Caco-2 (cell line): ENCODE measurements at regions not wholly inside any gene's neighbourhood (a gene's known extent, or its start where the extent isn't known, plus 50 kb on each side); places are given as distances from the start of the nearest gene placed in this dataset.

Experiments used
- BruUV-seq: library from RNA; stranded (reverse); fragments of 400-500 nt; replicated peaks from 2 replicates; lab custom pipeline; 2021; lab: Mats Ljungman, UMichigan
- CTCF ChIA-PET: fragments of 300-600 bp; sonication (Branson Sonifier 250); formaldehyde crosslinking; loops from one replicate; lab custom pipeline; 2022; ENCODE audit warnings: antibody characterized with exemption; lab: Charles Lee
- POLR2A ChIA-PET: fragments of 300-600 bp; sonication (Branson Sonifier 250); formaldehyde crosslinking; loops from one replicate; lab custom pipeline; 2022; ENCODE audit warnings: antibody characterized with exemption; lab: Charles Lee
- DNase-seq, 2 experiments: peaks; one replicate each; pipeline versions ENCODE4 v3.0.0 to v3.0.0-alpha.2; 2020 to 2022
- H3K27me3 ChIP-seq: replicated peaks from 2 replicates; pipeline ENCODE4 v1.6.0; 2011; ENCODE audit warnings: low read length; ENCODE audit not compliant: control insufficient read depth, insufficient read depth
- H3K36me3 ChIP-seq: 2 replicates; pipeline ENCODE4 v1.5.1; 2011; ENCODE audit warnings: low read length; ENCODE audit not compliant: control insufficient read depth, insufficient read depth
- H3K4me1 ChIP-seq: fragments of 250-450 bp; sonication (Bioruptor Pico); 2 replicates; pipeline ENCODE4 v1.5.1; 2020; ENCODE audit warnings: mild to moderate bottlenecking
- H3K4me3 ChIP-seq: 2 replicates; pipeline ENCODE4 v1.5.1; 2011; ENCODE audit warnings: low read depth, mild to moderate bottlenecking, control low read depth, low read length
- H3K9me3 ChIP-seq: fragments of 250-450 bp; sonication (Bioruptor Pico); 2 replicates; pipeline ENCODE4 v1.5.1; 2020; ENCODE audit warnings: mild to moderate bottlenecking, moderate library complexity
- H3K27ac Mint-ChIP-seq: one replicate; pipeline ENCODE4 v1.8.0; 2022; ENCODE audit warnings: mixed read lengths; ENCODE audit not compliant: unreplicated experiment
- H3K27me3 Mint-ChIP-seq: one replicate; pipeline ENCODE4 v1.8.0; 2022; ENCODE audit warnings: mixed read lengths; ENCODE audit not compliant: insufficient read depth, unreplicated experiment
- H3K36me3 Mint-ChIP-seq: one replicate; pipeline ENCODE4 v1.8.0; 2022; ENCODE audit warnings: mild to moderate bottlenecking, mixed read lengths; ENCODE audit not compliant: insufficient read depth, unreplicated experiment
- H3K4me1 Mint-ChIP-seq: one replicate; pipeline ENCODE4 v1.8.0; 2022; ENCODE audit warnings: low read depth, mixed read lengths; ENCODE audit not compliant: unreplicated experiment
- H3K4me3 Mint-ChIP-seq: one replicate; pipeline ENCODE4 v1.8.0; 2022; ENCODE audit warnings: mild to moderate bottlenecking, moderate library complexity, mixed read lengths; ENCODE audit not compliant: unreplicated experiment
- H3K9me3 Mint-ChIP-seq: one replicate; pipeline ENCODE4 v1.8.0; 2022; ENCODE audit warnings: mixed read lengths; ENCODE audit not compliant: unreplicated experiment
- CTCF ChIP-seq, 2 experiments: fragments of 200-600 bp in 1 of 2; IDR thresholded peaks; 1 replicate in 1 of 2; 2 replicates in 1 of 2; pipeline versions ENCODE4 v1.5.1 to v1.8.0; 2011 to 2022; ENCODE audit warnings: antibody characterized with exemption in 1 of 2, control low read depth in 1 of 2, inconsistent platforms in 1 of 2, low read depth in 1 of 2, low read length in 1 of 2, mild to moderate bottlenecking in 1 of 2, moderate library complexity in 1 of 2; ENCODE audit not compliant: insufficient read depth in 1 of 2, severe bottlenecking in 1 of 2, unreplicated experiment in 1 of 2
- intact Hi-C: fragments of 100-400 bp; cut with micrococcal nuclease; formaldehyde crosslinking; loops from one replicate; pipeline ENCODE4 v1.10.0; 2022; ENCODE audit not compliant: unreplicated experiment

- no peak for TF ChIP-seq CTCF (IDR thresholded peaks at IDR 0.05; ENCODE audit: insufficient read depth in 1 of 2, low read depth in 1 of 2, low read length in 1 of 2, severe bottlenecking in 1 of 2, unreplicated experiment in 1 of 2)
- Histone ChIP-seq H3K4me3 (no peak overlapping the region), H3K36me3 (no peaks in the 10 kb centered on the region), H3K4me1 (no peaks in the 10 kb centered on the region), H3K27me3 (no peaks in the 10 kb centered on the region), H3K9me3 (peaks cover 7% of the 10 kb centered on the region; the same call in 1 of the 2 replicates)
- no peaks in the 10 kb centered on the region for H3K4me1 Mint-ChIP-seq
- peak in 1 of 2 experiments; percentile 8 for DNase-seq
- BruUV-seq: no TSS peak
- peaks cover 3% of the 10 kb centered on the region for H3K27me3 Mint-ChIP-seq
- CTCF ChIA-PET: no interaction called here
- intact Hi-C loops: no loop called here
- POLR2A ChIA-PET: no interaction called here
- H3K27ac Mint-ChIP-seq: no peak overlapping the region
- H3K9me3 Mint-ChIP-seq: peaks cover 10% of the 10 kb centered on the region
- H3K4me3 Mint-ChIP-seq: no peak overlapping the region
- H3K36me3 Mint-ChIP-seq: no peaks in the 10 kb centered on the region
Measured at GRCh38 chr17:77755410-77755963, 203.0 kb upstream of the TNRC6C start.

DNA sequence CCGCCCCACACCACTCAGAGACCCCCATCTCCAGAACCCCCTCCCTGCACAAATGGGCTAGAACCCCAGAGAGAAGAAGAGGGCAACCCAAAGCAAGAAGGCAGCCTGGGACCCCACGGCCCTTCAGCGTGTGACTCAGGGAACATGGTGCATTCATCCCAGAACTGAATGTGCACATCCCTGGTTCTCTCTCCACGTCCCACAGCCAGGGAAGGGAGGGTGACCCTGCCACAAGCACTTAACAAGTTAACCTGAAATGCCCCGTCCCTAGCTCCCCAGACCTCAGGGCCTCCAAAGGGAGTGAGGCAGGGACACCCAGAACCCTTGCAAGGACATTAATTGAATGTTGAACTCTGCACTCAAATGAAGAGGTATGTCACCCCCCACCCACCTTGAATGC lies 202.5 kb upstream of the TNRC6C start:
- Histone ChIP-seq H3K36me3 (no peaks in the 10 kb centered on the region), H3K9me3 (peaks cover 7% of the 10 kb centered on the region; the same call in 1 of the 2 replicates), H3K4me1 (no peaks in the 10 kb centered on the region), H3K27me3 (no peaks in the 10 kb centered on the region), H3K4me3 (no peak overlapping the region)
- DNase-seq: no peak
- CTCF ChIA-PET: no interaction called here
- Mint-ChIP-seq H3K4me3 (no peak overlapping the region), H3K4me1 (no peaks in the 10 kb centered on the region), H3K36me3 (no peaks in the 10 kb centered on the region), H3K9me3 (peaks cover 10% of the 10 kb centered on the region), H3K27me3 (peaks cover 6% of the 10 kb centered on the region), H3K27ac (no peak overlapping the region)
- no TSS peak for BruUV-seq
- POLR2A ChIA-PET: no interaction called here
- TF ChIP-seq CTCF (IDR thresholded peaks at IDR 0.05; ENCODE audit: insufficient read depth in 1 of 2, low read depth in 1 of 2, low read length in 1 of 2, severe bottlenecking in 1 of 2, unreplicated experiment in 1 of 2): no peak
- intact Hi-C loops: no loop called here

GRCh38 chr17:77756846-77757560 lies 201.5 kb upstream of the TNRC6C start:
- Histone ChIP-seq H3K9me3 (peaks cover 7% of the 10 kb centered on the region; the same call in 1 of the 2 replicates), H3K4me3 (no peak overlapping the region), H3K27me3 (no peaks in the 10 kb centered on the region), H3K4me1 (no peaks in the 10 kb centered on the region), H3K36me3 (no peaks in the 10 kb centered on the region)
- H3K4me1 Mint-ChIP-seq: no peaks in the 10 kb centered on the region
- no peak overlapping the region for H3K4me3 Mint-ChIP-seq
- H3K27ac Mint-ChIP-seq: no peak overlapping the region
- POLR2A ChIA-PET: no interaction called here
- DNase-seq: no peak
- CTCF ChIA-PET: no interaction called here
- peaks cover 10% of the 10 kb centered on the region for H3K9me3 Mint-ChIP-seq
- no TSS peak for BruUV-seq
- peaks cover 6% of the 10 kb centered on the region for H3K27me3 Mint-ChIP-seq
- H3K36me3 Mint-ChIP-seq: no peaks in the 10 kb centered on the region
- intact Hi-C loops: no loop called here
- TF ChIP-seq CTCF (IDR thresholded peaks at IDR 0.05; ENCODE audit: insufficient read depth in 1 of 2, low read depth in 1 of 2, low read length in 1 of 2, severe bottlenecking in 1 of 2, unreplicated experiment in 1 of 2): no peak
